Left lung (tissue), 4 donors: ENCODE measurements at regions not wholly inside any gene's neighbourhood (a gene's known extent, or its start where the extent isn't known, plus 50 kb on each side); places are given as distances from the start of the nearest gene placed in this dataset.

Experiments used
- ATAC-seq: fragments of 200-7000 bp; cut with Tn5 transposase; one replicate; pipeline ENCODE4 v1.9.1; 2020; ENCODE audit warnings: moderate library complexity
- DNase-seq, 4 donors: peaks; one replicate each; pipeline ENCODE4 v3.0.0-alpha.2; 2013 to 2020
- H3K27ac ChIP-seq, 2 donors: fragments of 200-600 bp; sonication (generic) in 1 of 2; one replicate each; pipeline versions ENCODE4 v1.5.0 to v1.8.0; 2020 to 2021
- H3K27me3 ChIP-seq, 2 donors: fragments of 200-600 bp; sonication (generic) in 1 of 2; one replicate each; pipeline versions ENCODE4 v1.5.0 to v1.8.0; 2020 to 2021
- H3K36me3 ChIP-seq, 2 donors: fragments of 200-600 bp; sonication (generic) in 1 of 2; one replicate each; pipeline versions ENCODE4 v1.5.0 to v1.8.0; 2020 to 2021
- H3K4me1 ChIP-seq, 2 donors: fragments of 200-600 bp; one replicate each; pipeline ENCODE4 v1.8.0; 2021
- H3K4me3 ChIP-seq, 2 donors: fragments of 200-600 bp; sonication (generic) in 1 of 2; one replicate each; pipeline versions ENCODE4 v1.5.0 to v1.8.0; 2020 to 2021; ENCODE audit warnings: mild to moderate bottlenecking in 1 of 2
- H3K9me3 ChIP-seq, 2 donors: fragments of 200-600 bp; sonication (generic) in 1 of 2; one replicate each; pipeline versions ENCODE4 v1.5.0 to v1.8.0; 2020 to 2021
- CTCF ChIP-seq, 2 donors: fragments of 200-600 bp; sonication (generic) in 1 of 2; IDR thresholded peaks; one replicate each; pipeline versions ENCODE4 v1.5.0 to v1.8.0; 2021; ENCODE audit warnings: antibody characterized with exemption in 2 of 2
- intact Hi-C, 2 donors: fragments of 100-400 bp; cut with DNase I; formaldehyde crosslinking; loops; one replicate each; pipeline versions ENCODE4 v1.11.2 to v1.14.2; 2022
- donor health status: DM: no; HTN: yes; CAD: no.
- donor health status: DM: no; HTN: no; CAD: no.

GRCh38 chr14:58703161-58703506 lies 65.4 kb downstream of the DACT1 start:
- no peak for ATAC-seq
- H3K27me3 ChIP-seq, result peaks cover 0 to 6% of the 10 kb centered on the region in 2 donors
- no peak for DNase-seq
- H3K4me1 ChIP-seq, result no peaks in the 10 kb centered on the region
- H3K27ac ChIP-seq, result no peak overlapping the region
- no peak for TF ChIP-seq CTCF (IDR thresholded peaks at IDR 0.05)
- H3K36me3 ChIP-seq, result no peaks in the 10 kb centered on the region
- intact Hi-C loops, result no loop called here
- H3K4me3 ChIP-seq, result no peak overlapping the region
- no peaks in the 10 kb centered on the region for H3K9me3 ChIP-seq

GRCh38 chr14:58705066-58705465 lies 67.3 kb downstream of the DACT1 start:
- no peaks in the 10 kb centered on the region for H3K36me3 ChIP-seq
- H3K9me3 ChIP-seq, result no peaks in the 10 kb centered on the region
- H3K27ac ChIP-seq, result no peak overlapping the region
- DNase-seq (no peak), ATAC-seq (no peak)
- intact Hi-C loops, result no loop called here
- peaks cover 0 to 5% of the 10 kb centered on the region in 2 donors for H3K27me3 ChIP-seq
- H3K4me1 ChIP-seq, result peaks cover 0 to 7% of the 10 kb centered on the region in 2 donors
- no peak overlapping the region for H3K4me3 ChIP-seq
- no peak for TF ChIP-seq CTCF (IDR thresholded peaks at IDR 0.05)

GRCh38 chr14:58707949-58708348 lies 70.2 kb downstream of the DACT1 start:
- no peaks in the 10 kb centered on the region for H3K9me3 ChIP-seq
- no peak overlapping the region for H3K4me3 ChIP-seq
- H3K36me3 ChIP-seq, result no peaks in the 10 kb centered on the region
- no peak for DNase-seq
- TF ChIP-seq CTCF (IDR thresholded peaks at IDR 0.05), result no peak
- peaks cover 0 to 7% of the 10 kb centered on the region in 2 donors for H3K4me1 ChIP-seq
- H3K27ac ChIP-seq, result no peak overlapping the region
- no peak for ATAC-seq
- H3K27me3 ChIP-seq, result no peaks in the 10 kb centered on the region
- intact Hi-C loops, result no loop called here

GRCh38 chr14:58709949-58710348 lies 72.2 kb downstream of the DACT1 start:
- no peak overlapping the region for H3K27ac ChIP-seq
- peaks cover 0 to 7% of the 10 kb centered on the region in 2 donors for H3K4me1 ChIP-seq
- no peaks in the 10 kb centered on the region for H3K36me3 ChIP-seq
- intact Hi-C loops, result no loop called here
- DNase-seq, result no peak
- H3K27me3 ChIP-seq, result no peaks in the 10 kb centered on the region
- no peak for TF ChIP-seq CTCF (IDR thresholded peaks at IDR 0.05)
- no peaks in the 10 kb centered on the region for H3K9me3 ChIP-seq
- no peak for ATAC-seq
- no peak overlapping the region for H3K4me3 ChIP-seq

GRCh38 chr14:58711382-58711781 lies 73.6 kb downstream of the DACT1 start:
- intact Hi-C loops, result no loop called here

More at GRCh38 chr14:58711382-58711781, 73.6 kb downstream of the DACT1 start:
- DNase-seq (no peak), ATAC-seq (no peak)
- Histone ChIP-seq H3K4me1 (peaks cover 0 to 7% of the 10 kb centered on the region in 2 donors), H3K9me3 (no peaks in the 10 kb centered on the region), H3K4me3 (no peak overlapping the region), H3K27ac (no peak overlapping the region), H3K27me3 (no peaks in the 10 kb centered on the region), H3K36me3 (no peaks in the 10 kb centered on the region)
- TF ChIP-seq CTCF (IDR thresholded peaks at IDR 0.05), result no peak
